Mammary epithelial cell (primary cell): ENCODE measurements at regions not wholly inside any gene's neighbourhood (a gene's known extent, or its start where the extent isn't known, plus 50 kb on each side); places are given as distances from the start of the nearest gene placed in this dataset.

Experiments used
- CTCF ChIP-seq, 2 donors: IDR thresholded peaks in 1 of 2; conservative IDR thresholded peaks in 1 of 2; 2 replicates each; pipeline ENCODE4 v1.5.1; 2011 to 2012; ENCODE audit warnings: inconsistent platforms in 2 of 2, low read length in 2 of 2, mild to moderate bottlenecking in 2 of 2, control low read depth in 1 of 2, low read depth in 1 of 2; ENCODE audit not compliant: insufficient read depth in 1 of 2; ENCODE audit errors: extremely low read depth in 1 of 2
- EZH2 ChIP-seq: IDR thresholded peaks from 2 replicates; pipeline ENCODE4 v1.6.1; 2012; ENCODE audit warnings: low read length, inconsistent platforms, borderline replicate concordance

- TF ChIP-seq EZH2 (no peak), CTCF (conservative IDR thresholded peaks at IDR 0.05 in 1 of 2, IDR thresholded peaks at IDR 0.05 in 1 of 2; ENCODE audit: extremely low read depth in 1 of 2, insufficient read depth in 1 of 2, low read depth in 1 of 2, low read length in 2 of 2) (no peak)
These were observed 624.9 kb downstream of the NPHP4 start for GRCh38 chr1:5367306-5367705.
